HG02642 (cell line): ENCODE measurements at regions not wholly inside any gene's neighbourhood (a gene's known extent, or its start where the extent isn't known, plus 50 kb on each side); places are given as distances from the start of the nearest gene placed in this dataset.

Experiments
- ATAC-seq: cut with Tn5 transposase; IDR thresholded peaks from one replicate; pipeline ENCODE4 v1.9.1; 2021; ENCODE audit warnings: mild to moderate bottlenecking; ENCODE audit not compliant: unreplicated experiment, poor library complexity

GRCh38 chr12:132426349-132427173 is 63.4 kb upstream of the FBRSL1 start:
- ATAC-seq: no peak

- ATAC-seq: no peak
Observed at GRCh38 chr12:132424811-132425210, 65.1 kb upstream of the FBRSL1 start.

DNA sequence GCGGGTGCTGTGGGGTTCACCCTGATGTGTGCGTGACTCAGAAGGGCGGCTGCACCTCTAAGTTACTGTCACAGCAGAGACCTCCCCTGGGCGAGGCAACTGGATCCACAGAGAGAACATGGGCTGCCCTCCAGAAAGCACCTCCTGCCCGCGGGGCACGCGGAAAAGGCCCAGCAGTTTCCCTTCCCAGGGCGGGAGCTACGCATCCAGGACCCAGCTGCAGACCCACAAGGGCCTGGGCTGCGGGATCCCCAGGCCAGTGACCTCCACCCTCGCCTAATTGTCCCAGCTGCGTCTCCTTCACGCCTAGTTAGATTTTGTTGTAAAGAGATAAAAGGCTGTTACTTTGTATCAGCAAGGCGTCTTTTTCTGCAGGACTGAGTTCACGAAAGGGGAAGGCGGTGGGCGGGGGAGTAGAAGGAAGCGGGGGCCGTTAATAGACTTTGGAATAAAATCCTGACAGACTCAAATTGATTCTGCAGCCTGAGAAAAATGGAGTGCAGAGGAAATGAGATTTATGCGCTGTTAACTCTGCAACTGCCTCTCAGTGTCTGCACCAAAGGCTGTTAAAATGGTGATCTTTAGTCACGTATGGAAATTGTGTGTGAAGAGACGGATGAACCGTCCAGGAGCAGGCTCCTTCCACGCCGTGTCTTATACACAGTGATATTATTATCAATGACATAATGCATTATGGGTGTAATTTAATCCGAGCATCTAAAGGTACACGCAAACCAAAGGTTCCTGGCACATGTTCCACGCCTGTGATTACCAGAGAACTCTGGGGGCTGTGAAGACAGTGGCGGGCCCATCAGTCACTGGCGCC is 65.9 kb upstream of the FBRSL1 start:
- no peak for ATAC-seq

- no peak for ATAC-seq
Observed at GRCh38 chr12:132423251-132423819, 66.6 kb upstream of the FBRSL1 start.

GRCh38 chr12:132422381-132423043 is 67.4 kb upstream of the FBRSL1 start:
- ATAC-seq: no peak

GRCh38 chr12:132422040-132422380 is 67.9 kb upstream of the FBRSL1 start:
- ATAC-seq: no peak

DNA sequence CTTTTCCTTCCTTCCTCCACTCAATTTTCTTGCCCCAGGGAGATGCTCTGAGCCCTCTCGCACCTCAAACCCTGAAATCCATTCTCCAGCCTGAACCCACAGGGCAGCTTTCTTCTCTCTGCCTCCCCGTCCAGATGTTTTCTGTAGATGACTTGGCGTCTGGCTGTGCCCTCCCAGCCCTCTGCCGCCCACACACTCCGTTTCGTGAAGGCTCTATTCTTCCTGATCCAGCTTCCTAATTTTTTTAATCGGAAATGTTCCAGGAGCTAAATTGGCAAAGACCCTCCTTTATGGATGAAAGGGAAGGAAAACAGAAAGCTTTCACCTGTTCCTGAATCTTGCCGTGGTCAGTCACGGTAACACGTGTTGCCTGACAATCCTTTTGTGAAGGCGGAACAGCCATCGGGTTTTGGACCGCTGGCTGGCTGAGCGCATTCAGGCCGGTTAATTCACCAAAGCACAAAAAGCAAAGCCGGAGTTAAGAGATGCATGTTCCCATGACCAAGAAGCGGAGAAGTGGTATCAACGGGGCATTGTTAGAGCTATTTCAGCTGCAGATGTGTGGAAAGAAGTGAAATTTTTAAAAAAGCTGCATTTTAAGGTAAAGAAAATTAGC is 70.2 kb upstream of the FBRSL1 start:
- ATAC-seq: no peak

DNA sequence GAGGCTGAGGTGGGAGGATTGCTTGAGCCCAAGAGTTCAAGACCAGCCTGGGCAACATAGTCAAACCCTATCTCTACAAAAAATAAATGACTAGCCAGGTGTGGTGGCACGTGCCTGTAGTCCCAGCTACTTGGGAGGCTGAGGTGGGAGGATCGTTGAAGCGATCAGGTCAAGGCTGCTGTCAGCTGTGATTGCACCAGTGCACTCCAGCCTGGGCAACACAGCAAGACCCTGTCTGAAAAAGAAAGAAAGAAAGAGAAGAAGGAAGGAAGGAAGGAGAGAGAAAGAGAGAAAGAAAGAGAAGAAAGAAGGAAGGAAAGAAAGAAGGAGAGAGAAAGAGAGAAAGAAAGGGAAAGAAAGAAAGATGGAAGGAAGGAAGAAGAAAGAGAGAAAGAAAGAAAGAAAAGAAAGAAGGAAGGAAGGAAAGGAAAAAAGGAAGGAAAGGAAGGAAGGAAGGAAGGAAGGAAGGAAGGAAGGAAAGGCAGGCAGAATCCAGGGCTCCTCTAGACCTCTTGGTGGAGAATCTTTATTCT is 71.5 kb upstream of the FBRSL1 start:
- ATAC-seq: no peak

- no peak for ATAC-seq
Observed at GRCh38 chr12:132417741-132418140, 72.2 kb upstream of the FBRSL1 start.

- no peak for ATAC-seq
Observed at GRCh38 chr12:132416827-132417226, 73.1 kb upstream of the FBRSL1 start.

- ATAC-seq: no peak
Observed at GRCh38 chr12:132416121-132416673, 73.8 kb upstream of the FBRSL1 start.

- ATAC-seq: no peak
Observed at GRCh38 chr12:132415327-132416120, 74.4 kb upstream of the FBRSL1 start.

DNA sequence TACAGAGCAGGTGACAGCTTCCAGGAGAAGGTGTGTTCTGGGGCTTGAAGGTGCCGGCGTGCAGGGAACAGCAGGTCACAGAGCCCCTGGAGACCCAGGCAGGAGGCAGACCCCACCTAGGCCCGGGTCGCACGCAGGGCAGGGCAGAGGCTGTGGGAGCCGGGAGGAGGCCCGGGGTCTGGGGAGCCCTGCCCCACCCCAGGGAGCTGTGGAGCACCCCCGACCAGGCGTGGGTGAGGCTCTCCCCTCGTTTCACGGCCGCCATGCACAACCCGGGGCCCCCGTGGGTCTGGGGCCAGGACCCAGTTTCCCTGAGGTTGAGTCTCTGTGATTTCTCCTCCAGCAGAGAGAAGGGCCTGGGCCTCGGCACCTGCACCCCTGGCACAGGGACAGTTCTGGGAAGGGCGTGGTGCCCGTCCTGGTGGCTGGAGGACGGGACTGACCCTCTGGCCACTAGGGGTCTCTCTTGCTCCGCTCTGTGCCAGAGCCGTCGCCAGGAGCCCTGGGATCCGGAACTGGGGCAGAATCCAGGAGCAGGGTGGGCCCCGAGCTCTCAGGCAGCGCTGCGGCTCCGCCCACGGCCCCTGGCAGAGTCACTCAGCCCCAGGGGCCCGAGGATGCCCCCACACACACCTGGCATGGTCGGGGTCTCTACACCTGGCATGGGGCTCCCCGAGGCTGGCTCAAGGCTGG is 75.2 kb upstream of the FBRSL1 start:
- peak; percentile 81 for ATAC-seq

- ATAC-seq: no peak
Observed at GRCh38 chr12:132413931-132414588, 75.9 kb upstream of the FBRSL1 start.

- ATAC-seq: no peak
Observed at GRCh38 chr12:132411457-132411856, 78.5 kb upstream of the FBRSL1 start.

- ATAC-seq: no peak
Observed at GRCh38 chr12:132410849-132411248, 79.1 kb upstream of the FBRSL1 start.

GRCh38 chr12:132410296-132410625 is 79.7 kb upstream of the FBRSL1 start:
- no peak for ATAC-seq
